ENCODE measurements at regions not wholly inside any gene's neighbourhood (a gene's known extent, or its start where the extent isn't known, plus 50 kb on each side); places are given as distances from the start of the nearest gene placed in this dataset.

- TF ChIP-seq POLR2A (IDR thresholded peaks at IDR 0.05; ENCODE audit: low read length) (no peak), GATA1 (IDR thresholded peaks at IDR 0.05; ENCODE audit: low read depth, low read length) (no peak)
Observed at GRCh38 chr13:74646091-74646490, 511.9 kb upstream of the KLF12 start.

Data from erythroblast (primary cell).